Loucy (cell line): ENCODE measurements at regions not wholly inside any gene's neighbourhood (a gene's known extent, or its start where the extent isn't known, plus 50 kb on each side); places are given as distances from the start of the nearest gene placed in this dataset.

Experiments
- EZH2phosphoT487 ChIP-seq: fragments of 200-600 bp; IDR thresholded peaks from 2 replicates; pipeline ENCODE4 v1.6.1; 2018; ENCODE audit warnings: antibody characterized with exemption, mild to moderate bottlenecking, moderate library complexity, borderline replicate concordance
- TF ChIP-seq, protein P1 (sequence below): fragments of 200-600 bp; sonication (generic); conservative IDR thresholded peaks from 2 replicates; pipeline ENCODE4 v1.5.1; 2014; ENCODE audit warnings: mild to moderate bottlenecking, antibody characterized with exemption, low read length

DNA sequence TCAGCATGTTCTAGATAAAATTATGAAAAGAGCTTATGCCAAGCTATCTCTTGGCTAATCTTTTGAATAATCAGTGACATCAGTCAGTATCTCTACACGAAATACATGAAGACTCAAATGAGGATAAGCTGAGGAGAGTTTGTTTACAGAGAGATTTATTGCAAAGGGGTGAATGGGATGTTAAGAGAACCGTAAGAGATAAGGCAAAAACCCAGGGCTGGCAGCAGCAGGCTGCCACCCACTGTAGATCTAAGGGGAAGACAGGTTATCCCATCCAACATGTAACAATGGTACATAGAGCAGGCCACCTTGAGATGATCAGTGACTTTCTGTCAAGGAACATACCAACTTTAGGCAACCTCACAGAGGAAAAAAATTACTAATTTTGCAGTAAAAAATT lies 432.1 kb upstream of the NR3C2 start:
- TF ChIP-seq, protein P1, sequence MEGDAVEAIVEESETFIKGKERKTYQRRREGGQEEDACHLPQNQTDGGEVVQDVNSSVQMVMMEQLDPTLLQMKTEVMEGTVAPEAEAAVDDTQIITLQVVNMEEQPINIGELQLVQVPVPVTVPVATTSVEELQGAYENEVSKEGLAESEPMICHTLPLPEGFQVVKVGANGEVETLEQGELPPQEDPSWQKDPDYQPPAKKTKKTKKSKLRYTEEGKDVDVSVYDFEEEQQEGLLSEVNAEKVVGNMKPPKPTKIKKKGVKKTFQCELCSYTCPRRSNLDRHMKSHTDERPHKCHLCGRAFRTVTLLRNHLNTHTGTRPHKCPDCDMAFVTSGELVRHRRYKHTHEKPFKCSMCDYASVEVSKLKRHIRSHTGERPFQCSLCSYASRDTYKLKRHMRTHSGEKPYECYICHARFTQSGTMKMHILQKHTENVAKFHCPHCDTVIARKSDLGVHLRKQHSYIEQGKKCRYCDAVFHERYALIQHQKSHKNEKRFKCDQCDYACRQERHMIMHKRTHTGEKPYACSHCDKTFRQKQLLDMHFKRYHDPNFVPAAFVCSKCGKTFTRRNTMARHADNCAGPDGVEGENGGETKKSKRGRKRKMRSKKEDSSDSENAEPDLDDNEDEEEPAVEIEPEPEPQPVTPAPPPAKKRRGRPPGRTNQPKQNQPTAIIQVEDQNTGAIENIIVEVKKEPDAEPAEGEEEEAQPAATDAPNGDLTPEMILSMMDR, result no peak
- no peak for TF ChIP-seq EZH2phosphoT487
